Sigmoid colon (tissue), 4 donors: ENCODE measurements at regions not wholly inside any gene's neighbourhood (a gene's known extent, or its start where the extent isn't known, plus 50 kb on each side); places are given as distances from the start of the nearest gene placed in this dataset.

Experiments
- CTCF ChIP-seq, 4 experiments: fragments of 450-650 bp in 3 of 4; fragments of 200-600 bp in 1 of 4; IDR thresholded peaks; one replicate each; pipeline ENCODE4 v1.5.1; 2016 to 2019; ENCODE audit warnings: antibody characterized with exemption in 4 of 4, mild to moderate bottlenecking in 3 of 4, moderate library complexity in 2 of 4
- POLR2A ChIP-seq, 2 donors: fragments of 450-650 bp; IDR thresholded peaks; one replicate each; pipeline ENCODE4 v1.6.1; 2016; ENCODE audit warnings: antibody characterized with exemption in 2 of 2, mild to moderate bottlenecking in 2 of 2, moderate library complexity in 2 of 2
- POLR2AphosphoS5 ChIP-seq, 4 donors: sonication (generic); formaldehyde crosslinking; IDR thresholded peaks; one replicate each; pipeline ENCODE4 v1.6.1; 2017; ENCODE audit warnings: antibody characterized with exemption in 4 of 4

- TF ChIP-seq CTCF (IDR thresholded peaks at IDR 0.05): no peak
- no peak for TF ChIP-seq POLR2A (IDR thresholded peaks at IDR 0.05)
- no peak for TF ChIP-seq POLR2AphosphoS5 (IDR thresholded peaks at IDR 0.05)
Measured at GRCh38 chr4:35247047-35247446, 997.3 kb downstream of the ARAP2 start.
